Nephron (organoid): ENCODE measurements at regions not wholly inside any gene's neighbourhood (a gene's known extent, or its start where the extent isn't known, plus 50 kb on each side); places are given as distances from the start of the nearest gene placed in this dataset.
"Not testable (repeated sequence)": the region's sequence is repeated elsewhere in the genome, so short reads cannot be mapped to it uniquely, and the experiment has no call there.

Experiments
- H3K27ac Mint-ChIP-seq, 3 experiments: 2 replicates each; pipeline ENCODE4 v1.8.0; 2020; ENCODE audit warnings: mixed read lengths in 3 of 3, mild to moderate bottlenecking in 2 of 3, moderate library complexity in 1 of 3
- H3K27me3 Mint-ChIP-seq: 2 replicates; pipeline ENCODE4 v1.8.0; 2021; ENCODE audit warnings: low read depth, mild to moderate bottlenecking, moderate library complexity, mixed read lengths
- H3K36me3 Mint-ChIP-seq: 2 replicates; pipeline ENCODE4 v1.8.0; 2020; ENCODE audit warnings: low read depth, mixed read lengths
- H3K4me1 Mint-ChIP-seq: 2 replicates; pipeline ENCODE4 v1.8.0; 2020; ENCODE audit warnings: mixed read lengths
- H3K4me3 Mint-ChIP-seq, 3 experiments: 2 replicates each; pipeline ENCODE4 v1.8.0; 2020; ENCODE audit warnings: mild to moderate bottlenecking in 3 of 3, mixed read lengths in 3 of 3, moderate library complexity in 2 of 3
- H3K9me3 Mint-ChIP-seq: 2 replicates; pipeline ENCODE4 v1.8.0; 2020; ENCODE audit warnings: mixed read lengths
- CTCF ChIP-seq, 3 experiments: fragments of 200-600 bp; sonication (generic); IDR thresholded peaks; one replicate each; pipeline ENCODE4 v1.5.0; 2021; ENCODE audit warnings: antibody characterized with exemption in 3 of 3; ENCODE audit not compliant: unreplicated experiment in 3 of 3

GRCh38 chr11:37905707-37906417 is 1307.8 kb upstream of the RAG2 start:
- H3K36me3 Mint-ChIP-seq, result no peaks in the 10 kb centered on the region
- no peak overlapping the region for H3K4me3 Mint-ChIP-seq
- no peaks in the 10 kb centered on the region for H3K27me3 Mint-ChIP-seq
- H3K4me1 Mint-ChIP-seq, result peaks cover 4% of the 10 kb centered on the region
- H3K9me3 Mint-ChIP-seq, result no peaks in the 10 kb centered on the region
- no peak overlapping the region for H3K27ac Mint-ChIP-seq
- no peak for TF ChIP-seq CTCF (IDR thresholded peaks at IDR 0.05; ENCODE audit: unreplicated experiment in 3 of 3)

- TF ChIP-seq CTCF (IDR thresholded peaks at IDR 0.05; ENCODE audit: unreplicated experiment in 3 of 3), result no peak
- H3K4me1 Mint-ChIP-seq, result no peaks in the 10 kb centered on the region
- H3K27me3 Mint-ChIP-seq, result no peaks in the 10 kb centered on the region
- H3K9me3 Mint-ChIP-seq, result peaks cover 37% of the 10 kb centered on the region
- no peak overlapping the region for H3K4me3 Mint-ChIP-seq
- H3K36me3 Mint-ChIP-seq, result no peaks in the 10 kb centered on the region
- H3K27ac Mint-ChIP-seq, result no peak overlapping the region
These were observed 1298.0 kb upstream of the RAG2 start for GRCh38 chr11:37896016-37896415.

GRCh38 chr11:37881741-37882140 is 1283.7 kb upstream of the RAG2 start:
- peaks cover 3% of the 10 kb centered on the region for H3K9me3 Mint-ChIP-seq
- no peaks in the 10 kb centered on the region for H3K27me3 Mint-ChIP-seq
- no peaks in the 10 kb centered on the region for H3K36me3 Mint-ChIP-seq
- TF ChIP-seq CTCF (IDR thresholded peaks at IDR 0.05; ENCODE audit: unreplicated experiment in 3 of 3), result no peak
- H3K4me3 Mint-ChIP-seq, result no peak overlapping the region
- no peak overlapping the region for H3K27ac Mint-ChIP-seq
- H3K4me1 Mint-ChIP-seq, result no peaks in the 10 kb centered on the region

- Mint-ChIP-seq H3K9me3 (no peaks in the 10 kb centered on the region), H3K27me3 (no peaks in the 10 kb centered on the region), H3K4me3 (no peak overlapping the region), H3K36me3 (no peaks in the 10 kb centered on the region), H3K4me1 (no peaks in the 10 kb centered on the region), H3K27ac (no peak overlapping the region)
- TF ChIP-seq CTCF (IDR thresholded peaks at IDR 0.05; ENCODE audit: unreplicated experiment in 3 of 3), result no peak
These were observed 1263.6 kb upstream of the RAG2 start for GRCh38 chr11:37861671-37862070.

- H3K27ac Mint-ChIP-seq, result peak overlapping the region in 1 of 3 experiments; percentile 66
- not testable (repeated sequence) for H3K36me3 Mint-ChIP-seq, H3K27me3 Mint-ChIP-seq, H3K9me3 Mint-ChIP-seq, H3K4me1 Mint-ChIP-seq, H3K4me3 Mint-ChIP-seq
These were observed 1260.9 kb upstream of the RAG2 start for GRCh38 chr11:37858806-37859537.

GRCh38 chr11:37858398-37858797 is 1260.4 kb upstream of the RAG2 start:
- peak in 2 of 3 experiments; percentile 15 to 25 for TF ChIP-seq CTCF (IDR thresholded peaks at IDR 0.05; ENCODE audit: unreplicated experiment in 3 of 3)
- Mint-ChIP-seq H3K9me3 (no peaks in the 10 kb centered on the region), H3K4me1 (no peaks in the 10 kb centered on the region), H3K36me3 (no peaks in the 10 kb centered on the region), H3K4me3 (no peak overlapping the region), H3K27ac (no peak overlapping the region), H3K27me3 (no peaks in the 10 kb centered on the region)
